HG03575 (cell line): ENCODE measurements at regions not wholly inside any gene's neighbourhood (a gene's known extent, or its start where the extent isn't known, plus 50 kb on each side); places are given as distances from the start of the nearest gene placed in this dataset.
"Not testable (repeated sequence)": the region's sequence is repeated elsewhere in the genome, so short reads cannot be mapped to it uniquely, and the experiment has no call there.

ENCODE experiments used
- ATAC-seq: cut with Tn5 transposase; IDR thresholded peaks from one replicate; pipeline ENCODE4 v1.9.1; 2021; ENCODE audit not compliant: unreplicated experiment, insufficient number of reproducible peaks, low FRiP score; ENCODE audit errors: extremely low read depth

GRCh38 chr2:136715146-136715545, 50.2 kb upstream of the THSD7B start:
- no peak for ATAC-seq

GRCh38 chr2:136714452-136714951, 50.8 kb upstream of the THSD7B start:
- ATAC-seq: no peak

- no peak for ATAC-seq
These were observed 51.6 kb upstream of the THSD7B start for GRCh38 chr2:136713739-136714138.

- ATAC-seq: no peak
These were observed 60.0 kb upstream of the THSD7B start for GRCh38 chr2:136705336-136705735.

- no peak for ATAC-seq
These were observed 62.1 kb upstream of the THSD7B start for GRCh38 chr2:136703214-136703613.

GRCh38 chr2:136696438-136696837, 68.9 kb upstream of the THSD7B start:
- no peak for ATAC-seq

GRCh38 chr2:136693966-136694365, 71.4 kb upstream of the THSD7B start:
- ATAC-seq: no peak

GRCh38 chr2:136680079-136680478, 85.3 kb upstream of the THSD7B start:
- not testable (repeated sequence) for ATAC-seq

- ATAC-seq: no peak
These were observed 99.6 kb upstream of the THSD7B start for GRCh38 chr2:136665736-136666135.

GRCh38 chr2:136664713-136665405, 100.5 kb upstream of the THSD7B start:
- no peak for ATAC-seq

GRCh38 chr2:136658201-136658600, 107.1 kb upstream of the THSD7B start:
- ATAC-seq: no peak

GRCh38 chr2:136653861-136654260, 111.5 kb upstream of the THSD7B start:
- ATAC-seq: no peak

- no peak for ATAC-seq
These were observed 113.8 kb upstream of the THSD7B start for GRCh38 chr2:136651456-136652010.

GRCh38 chr2:136647039-136647438, 118.3 kb upstream of the THSD7B start:
- no peak for ATAC-seq

- ATAC-seq: no peak
These were observed 120.0 kb upstream of the THSD7B start for GRCh38 chr2:136645236-136645828.

GRCh38 chr2:136639651-136640050, 125.7 kb upstream of the THSD7B start:
- ATAC-seq: no peak

- no peak for ATAC-seq
These were observed 127.2 kb upstream of the THSD7B start for GRCh38 chr2:136638193-136638592.

- no peak for ATAC-seq
These were observed 127.9 kb upstream of the THSD7B start for GRCh38 chr2:136637402-136637801.

GRCh38 chr2:136628490-136628889, 136.9 kb upstream of the THSD7B start:
- no peak for ATAC-seq

- no peak for ATAC-seq
These were observed 152.2 kb upstream of the THSD7B start for GRCh38 chr2:136613096-136613495.
